HG02852 (cell line): ENCODE measurements at regions not wholly inside any gene's neighbourhood (a gene's known extent, or its start where the extent isn't known, plus 50 kb on each side); places are given as distances from the start of the nearest gene placed in this dataset.

Experiments used
- ATAC-seq: cut with Tn5 transposase; IDR thresholded peaks from one replicate; pipeline ENCODE4 v1.9.1; 2021; ENCODE audit warnings: mild to moderate bottlenecking, moderate library complexity; ENCODE audit not compliant: unreplicated experiment

DNA sequence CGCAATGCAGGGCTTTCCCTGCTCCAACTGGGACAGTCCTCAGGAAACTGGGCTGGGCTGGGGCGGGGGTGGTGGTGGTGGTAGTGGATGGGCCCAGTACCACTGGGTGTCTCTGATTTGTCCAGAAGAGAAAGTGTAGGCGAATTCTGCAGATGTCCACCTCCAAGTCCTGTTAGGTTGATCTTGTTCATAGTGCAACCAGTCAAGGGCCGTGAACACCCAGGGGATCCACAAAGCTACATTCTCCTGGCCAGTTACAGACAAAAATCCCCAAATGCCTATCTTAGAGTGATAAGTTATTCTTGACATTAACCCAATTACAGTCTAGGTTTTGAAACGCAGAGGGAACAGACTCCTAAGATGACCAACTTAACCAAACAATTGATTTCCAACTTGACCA, 97.5 kb upstream of the SHB start:
- no peak for ATAC-seq

DNA sequence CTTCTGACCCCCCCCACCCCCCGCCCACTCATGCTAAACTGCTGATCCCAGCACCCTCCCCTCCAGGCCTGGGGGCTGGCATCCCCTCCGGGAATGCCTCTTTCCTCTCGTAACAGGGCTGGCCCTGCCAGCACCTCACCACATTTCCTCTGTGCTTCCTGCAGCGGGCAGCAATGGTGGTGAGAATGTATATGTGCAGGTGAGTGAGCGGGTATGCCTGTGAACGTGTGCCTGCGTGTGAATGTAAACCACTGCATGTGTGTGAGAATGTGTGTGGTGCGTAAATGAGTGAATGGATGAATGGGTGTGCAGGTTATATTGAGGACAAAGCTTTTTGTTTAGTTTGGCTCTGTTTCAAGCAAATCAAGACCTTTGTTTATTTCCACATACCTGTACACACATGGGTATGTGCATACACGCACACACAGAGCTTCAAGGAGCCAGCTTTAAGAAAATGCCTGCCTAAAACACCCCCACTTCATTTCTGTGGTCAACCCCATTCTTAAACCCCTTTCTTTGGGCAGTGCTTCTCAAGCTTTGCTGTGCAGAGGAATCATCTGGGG, 95.7 kb upstream of the SHB start:
- no peak for ATAC-seq

GRCh38 chr9:38163518-38163917, 94.5 kb upstream of the SHB start:
- ATAC-seq, result no peak

- ATAC-seq, result no peak
These were observed 93.5 kb upstream of the SHB start for GRCh38 chr9:38162332-38163211.

DNA sequence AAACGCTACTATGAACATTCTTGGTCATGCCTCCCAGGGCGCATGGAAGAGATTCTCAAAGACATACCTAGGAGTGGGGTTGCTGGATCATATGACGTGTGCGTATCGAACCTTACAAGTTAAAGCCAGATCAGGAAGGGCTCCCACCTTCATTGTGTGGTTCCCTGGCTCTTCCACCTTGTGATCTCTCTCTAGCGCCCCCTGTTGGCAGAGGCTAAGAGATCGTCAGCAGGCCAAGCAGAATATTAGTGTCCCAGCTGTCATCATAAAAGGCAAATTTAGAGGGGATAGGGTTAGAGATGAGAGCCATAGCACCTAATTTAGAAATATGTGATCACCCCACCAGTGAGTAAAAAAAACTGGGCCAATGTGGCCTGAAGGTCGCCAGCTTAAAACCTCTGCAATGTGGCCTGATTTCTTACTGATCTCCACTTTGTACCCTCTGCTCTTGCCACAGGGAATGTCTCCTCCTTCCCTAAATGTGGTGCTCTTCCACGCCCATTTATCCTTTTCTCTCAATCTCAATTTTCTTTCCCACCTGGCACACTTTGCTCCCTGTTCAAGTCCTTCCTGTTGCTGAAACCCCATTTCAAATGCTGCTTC, 91.7 kb upstream of the SHB start:
- ATAC-seq, result no peak

DNA sequence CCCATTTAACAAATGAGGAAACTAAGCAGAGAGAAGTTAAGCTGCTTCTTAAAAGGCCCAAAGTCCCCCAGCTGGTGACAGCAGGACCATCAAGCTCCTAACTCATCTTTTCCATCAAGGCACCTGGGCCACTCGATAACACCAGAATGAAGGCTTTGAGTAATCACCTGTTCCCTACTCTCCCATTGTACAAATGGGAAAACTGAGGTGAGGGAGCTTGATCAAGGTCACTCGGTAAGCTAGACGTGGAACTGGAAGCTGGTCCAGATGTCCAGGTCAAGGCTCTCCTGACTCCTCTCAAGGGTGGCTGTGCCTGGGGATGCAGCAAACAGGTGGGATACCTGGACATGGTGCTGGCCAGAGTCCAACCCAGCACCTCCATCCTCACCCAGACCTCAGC, 90.6 kb upstream of the SHB start:
- no peak for ATAC-seq

- ATAC-seq, result no peak
These were observed 89.6 kb upstream of the SHB start for GRCh38 chr9:38158628-38159027.

GRCh38 chr9:38157711-38158110, 88.7 kb upstream of the SHB start:
- ATAC-seq, result no peak

- ATAC-seq, result no peak
These were observed 85.7 kb upstream of the SHB start for GRCh38 chr9:38154501-38155421.

- no peak for ATAC-seq
These were observed 84.9 kb upstream of the SHB start for GRCh38 chr9:38153910-38154291.

- ATAC-seq, result no peak
These were observed 84.3 kb upstream of the SHB start for GRCh38 chr9:38153152-38153909.

- ATAC-seq, result no peak
These were observed 80.6 kb upstream of the SHB start for GRCh38 chr9:38149647-38150046.

DNA sequence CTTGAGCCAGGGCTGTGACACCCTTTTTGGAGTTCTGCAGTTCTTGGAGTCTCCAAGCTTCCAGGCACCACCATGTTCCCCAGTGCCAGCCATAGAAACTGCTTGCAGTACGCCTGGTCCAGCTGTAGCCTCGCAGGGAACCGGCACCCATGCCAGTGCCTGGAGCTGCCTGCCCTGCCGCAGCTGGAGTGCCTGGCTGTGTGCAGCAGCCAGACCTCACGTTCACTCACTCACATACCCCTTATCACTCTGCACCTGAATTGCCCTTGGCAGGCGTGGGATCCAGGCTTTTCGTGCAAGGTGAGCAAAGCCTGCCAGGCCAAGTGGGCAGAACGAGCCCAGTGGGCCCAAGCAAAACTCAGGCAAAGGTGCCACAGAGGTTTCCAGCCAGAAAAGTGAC, 77.8 kb upstream of the SHB start:
- no peak for ATAC-seq

DNA sequence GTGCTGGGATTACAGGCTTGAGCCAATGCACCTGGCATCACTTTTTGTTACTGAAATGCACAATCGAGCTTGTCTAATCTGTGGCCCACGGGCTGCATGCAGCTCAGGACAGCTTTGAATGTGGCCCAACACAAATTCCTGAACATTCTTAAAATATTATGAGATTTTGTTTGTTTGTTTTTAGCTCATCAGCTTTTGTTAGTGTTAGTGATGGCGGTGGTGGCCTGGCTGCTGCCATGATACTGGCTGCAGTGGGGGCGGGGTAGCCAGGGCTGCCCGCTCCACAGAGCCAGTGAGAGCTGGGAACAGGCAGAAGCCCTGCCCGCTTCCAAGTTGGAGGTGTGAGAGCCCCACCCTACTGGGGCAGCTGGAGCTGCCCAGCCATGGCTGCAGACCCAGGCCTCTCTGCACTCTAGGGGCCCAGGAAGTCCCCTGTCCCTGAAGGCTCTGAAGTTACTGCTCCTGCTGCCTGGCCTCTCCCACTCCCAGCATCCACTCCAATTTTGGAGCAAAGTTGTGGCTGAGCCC, 76.6 kb upstream of the SHB start:
- ATAC-seq, result no peak

GRCh38 chr9:38144421-38144820, 75.4 kb upstream of the SHB start:
- no peak for ATAC-seq

DNA sequence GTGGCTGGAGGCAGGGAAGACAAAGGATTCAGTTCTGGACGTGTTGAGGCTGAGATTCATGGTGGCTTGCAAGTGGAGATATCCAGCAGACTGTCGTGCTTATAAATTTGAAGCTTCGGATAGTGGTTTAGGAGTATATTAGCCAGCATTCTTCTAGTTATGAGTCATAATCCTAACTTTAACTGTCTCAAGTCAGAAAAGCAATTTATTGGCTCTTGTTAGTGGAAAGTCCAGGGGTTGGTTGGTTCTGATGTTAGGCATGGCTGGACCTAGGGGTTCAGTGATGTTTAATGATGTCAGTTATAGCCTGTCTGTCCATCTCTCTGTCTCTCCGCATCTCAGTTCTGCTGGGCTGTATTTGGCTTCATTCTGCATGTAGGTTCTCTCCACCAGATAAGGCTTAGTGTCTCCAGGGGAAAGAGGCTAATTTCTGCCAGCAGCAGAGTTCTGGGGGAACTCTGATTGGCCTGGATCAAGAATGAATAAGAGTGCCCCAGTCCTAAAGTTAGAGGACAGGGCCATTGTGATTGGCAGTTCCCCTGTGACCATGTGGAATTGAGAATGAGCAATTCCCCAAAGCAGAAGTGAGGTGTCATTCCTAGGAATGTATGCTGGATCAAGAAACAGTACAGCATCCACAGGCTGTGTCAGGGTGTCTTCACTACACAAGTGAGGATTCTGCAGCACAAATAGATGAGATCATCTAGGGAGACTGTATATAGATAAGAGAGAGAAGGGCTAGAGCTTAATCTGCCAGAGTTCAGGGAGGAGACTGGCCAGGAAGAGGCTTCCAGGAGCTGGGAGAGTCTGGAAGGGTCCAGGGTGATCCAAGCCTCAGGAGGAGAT, 72.9 kb upstream of the SHB start:
- no peak for ATAC-seq

GRCh38 chr9:38138276-38138675, 69.2 kb upstream of the SHB start:
- ATAC-seq, result no peak

- ATAC-seq, result no peak
These were observed 68.3 kb upstream of the SHB start for GRCh38 chr9:38137342-38137741.

DNA sequence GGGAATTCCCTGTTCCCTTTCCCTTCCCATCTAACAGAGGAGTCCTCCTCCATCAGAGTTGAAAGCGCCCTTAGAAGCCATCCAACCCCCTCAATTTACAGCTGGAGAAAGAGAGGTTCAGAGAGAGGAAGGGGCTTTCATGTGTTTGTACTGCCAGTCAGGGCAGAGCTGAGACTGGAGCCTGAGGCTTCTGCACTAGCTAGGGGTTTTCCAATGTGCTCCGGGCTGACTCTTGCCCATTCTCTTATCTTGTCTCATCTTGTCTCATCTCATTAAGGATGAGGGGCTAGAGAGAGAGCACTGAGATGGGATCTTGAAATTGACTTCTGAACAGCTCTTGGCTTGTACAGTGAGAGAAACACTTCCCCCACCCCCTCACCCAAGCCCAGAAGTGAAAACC, 67.4 kb upstream of the SHB start:
- ATAC-seq, result no peak
